Osteoblast (primary cell): ENCODE measurements at regions not wholly inside any gene's neighbourhood (a gene's known extent, or its start where the extent isn't known, plus 50 kb on each side); places are given as distances from the start of the nearest gene placed in this dataset.

Experiments
- DNase-seq: peaks from one replicate; pipeline ENCODE4 v3.0.0; 2011; ENCODE audit warnings: low spot score, mixed read lengths; ENCODE audit not compliant: insufficient read length; ENCODE audit errors: missing footprints
- H2AFZ ChIP-seq: 2 replicates; pipeline ENCODE4 v1.6.0; 2011; ENCODE audit warnings: mild to moderate bottlenecking, low read length
- H3K27ac ChIP-seq: 2 replicates; pipeline ENCODE4 v1.5.1; 2011; ENCODE audit warnings: mild to moderate bottlenecking, low read depth, low read length, moderate library complexity
- H3K27me3 ChIP-seq: 2 replicates; pipeline ENCODE4 v1.6.0; 2012; ENCODE audit warnings: mild to moderate bottlenecking, control low read depth, inconsistent platforms, low read length, moderate library complexity; ENCODE audit not compliant: insufficient read depth
- H3K36me3 ChIP-seq: 2 replicates; pipeline ENCODE4 v1.5.1; 2011; ENCODE audit warnings: mild to moderate bottlenecking, low read length, control low read depth, moderate library complexity; ENCODE audit not compliant: insufficient read depth
- H3K4me1 ChIP-seq: 2 replicates; pipeline ENCODE4 v1.5.1; 2011; ENCODE audit warnings: mild to moderate bottlenecking, low read length, control low read depth, moderate library complexity; ENCODE audit not compliant: insufficient read depth
- H3K4me2 ChIP-seq: 2 replicates; pipeline ENCODE4 v1.6.0; 2011; ENCODE audit warnings: mild to moderate bottlenecking, low read length; ENCODE audit not compliant: insufficient read depth
- H3K4me3 ChIP-seq: fragments of 200-600 bp; sonication (generic); 3 replicates; pipeline ENCODE4 v1.5.1; 2012; ENCODE audit warnings: mild to moderate bottlenecking, low read length, inconsistent platforms; ENCODE audit not compliant: insufficient read depth
- H3K79me2 ChIP-seq: 2 replicates; pipeline ENCODE4 v1.6.0; 2012; ENCODE audit warnings: mild to moderate bottlenecking, low read length, control low read depth, inconsistent platforms; ENCODE audit not compliant: insufficient read depth
- H3K9me3 ChIP-seq: 2 replicates; pipeline ENCODE4 v1.5.1; 2011; ENCODE audit warnings: low read depth, low read length, control low read depth
- H4K20me1 ChIP-seq: 2 replicates; pipeline ENCODE4 v1.6.0; 2012; ENCODE audit warnings: mild to moderate bottlenecking, low read length, control low read depth; ENCODE audit not compliant: insufficient read depth
- TF ChIP-seq, protein P1 (sequence below): IDR thresholded peaks from 2 replicates; pipeline ENCODE4 v1.5.1; 2011; ENCODE audit warnings: mild to moderate bottlenecking, low read depth, low read length, moderate library complexity; ENCODE audit errors: extremely low read depth

DNA sequence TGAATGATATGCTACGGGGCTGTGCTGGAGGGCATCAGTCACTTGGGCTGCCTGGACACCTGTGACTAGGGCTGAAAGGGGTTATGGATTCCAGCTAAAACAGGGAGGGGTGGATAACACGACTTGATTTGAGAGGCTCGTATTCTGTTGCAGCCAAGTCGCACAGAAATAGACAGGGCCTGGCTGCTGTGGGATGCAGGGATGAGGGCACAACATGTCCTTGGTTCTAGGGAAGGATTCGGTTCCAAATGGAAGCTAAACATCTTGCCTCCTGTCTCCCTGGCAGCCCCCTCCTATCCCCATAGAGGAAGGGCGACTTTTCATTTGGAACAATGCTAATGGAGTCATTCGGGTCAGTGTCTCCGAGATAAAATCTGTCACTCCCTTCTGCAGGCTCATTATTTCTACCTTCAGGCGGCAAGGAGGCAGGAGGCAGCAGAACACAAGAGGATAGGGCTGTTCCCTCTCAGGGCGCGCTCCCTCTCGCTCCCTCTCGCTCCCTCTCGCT, 433.8 kb upstream of the RBMS3 start:
- H2AFZ ChIP-seq, result no peak overlapping the region
- H3K4me2 ChIP-seq, result no peak overlapping the region
- H4K20me1 ChIP-seq, result no peaks in the 10 kb centered on the region
- H3K4me3 ChIP-seq, result no peak overlapping the region
- TF ChIP-seq, protein P1, sequence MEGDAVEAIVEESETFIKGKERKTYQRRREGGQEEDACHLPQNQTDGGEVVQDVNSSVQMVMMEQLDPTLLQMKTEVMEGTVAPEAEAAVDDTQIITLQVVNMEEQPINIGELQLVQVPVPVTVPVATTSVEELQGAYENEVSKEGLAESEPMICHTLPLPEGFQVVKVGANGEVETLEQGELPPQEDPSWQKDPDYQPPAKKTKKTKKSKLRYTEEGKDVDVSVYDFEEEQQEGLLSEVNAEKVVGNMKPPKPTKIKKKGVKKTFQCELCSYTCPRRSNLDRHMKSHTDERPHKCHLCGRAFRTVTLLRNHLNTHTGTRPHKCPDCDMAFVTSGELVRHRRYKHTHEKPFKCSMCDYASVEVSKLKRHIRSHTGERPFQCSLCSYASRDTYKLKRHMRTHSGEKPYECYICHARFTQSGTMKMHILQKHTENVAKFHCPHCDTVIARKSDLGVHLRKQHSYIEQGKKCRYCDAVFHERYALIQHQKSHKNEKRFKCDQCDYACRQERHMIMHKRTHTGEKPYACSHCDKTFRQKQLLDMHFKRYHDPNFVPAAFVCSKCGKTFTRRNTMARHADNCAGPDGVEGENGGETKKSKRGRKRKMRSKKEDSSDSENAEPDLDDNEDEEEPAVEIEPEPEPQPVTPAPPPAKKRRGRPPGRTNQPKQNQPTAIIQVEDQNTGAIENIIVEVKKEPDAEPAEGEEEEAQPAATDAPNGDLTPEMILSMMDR, result no peak
- no peak overlapping the region for H3K27ac ChIP-seq
- no peaks in the 10 kb centered on the region for H3K9me3 ChIP-seq
- no peak for DNase-seq
- no peaks in the 10 kb centered on the region for H3K4me1 ChIP-seq
- H3K79me2 ChIP-seq, result no peaks in the 10 kb centered on the region
- peaks cover 13% of the 10 kb centered on the region for H3K27me3 ChIP-seq
- H3K36me3 ChIP-seq, result no peaks in the 10 kb centered on the region

DNA sequence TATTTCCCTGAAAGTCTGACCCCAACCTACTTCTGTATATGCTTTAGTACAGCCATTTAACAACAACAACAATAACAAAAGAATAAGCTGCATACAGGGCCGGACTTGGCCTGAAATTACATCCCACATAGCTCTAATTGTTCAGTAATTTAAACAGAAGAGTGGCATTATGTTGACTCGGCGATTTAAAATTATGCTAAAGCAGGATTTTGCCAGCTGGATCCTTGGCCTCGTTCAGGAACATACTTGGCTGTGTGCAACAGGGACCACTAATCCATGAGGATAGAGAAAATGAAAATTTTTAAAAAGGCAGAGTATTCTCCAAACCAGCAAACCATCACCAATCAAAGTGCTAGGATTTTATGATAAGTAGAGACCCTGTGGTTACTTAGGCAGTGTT, 433.1 kb upstream of the RBMS3 start:
- Histone ChIP-seq H3K4me3 (no peak overlapping the region), H2AFZ (no peak overlapping the region), H3K4me2 (no peak overlapping the region), H3K4me1 (no peaks in the 10 kb centered on the region), H3K36me3 (no peaks in the 10 kb centered on the region), H3K27me3 (peaks cover 13% of the 10 kb centered on the region), H3K27ac (no peak overlapping the region), H4K20me1 (no peaks in the 10 kb centered on the region), H3K9me3 (no peaks in the 10 kb centered on the region), H3K79me2 (no peaks in the 10 kb centered on the region)
- TF ChIP-seq, protein P1, result no peak
- DNase-seq, result no peak

DNA sequence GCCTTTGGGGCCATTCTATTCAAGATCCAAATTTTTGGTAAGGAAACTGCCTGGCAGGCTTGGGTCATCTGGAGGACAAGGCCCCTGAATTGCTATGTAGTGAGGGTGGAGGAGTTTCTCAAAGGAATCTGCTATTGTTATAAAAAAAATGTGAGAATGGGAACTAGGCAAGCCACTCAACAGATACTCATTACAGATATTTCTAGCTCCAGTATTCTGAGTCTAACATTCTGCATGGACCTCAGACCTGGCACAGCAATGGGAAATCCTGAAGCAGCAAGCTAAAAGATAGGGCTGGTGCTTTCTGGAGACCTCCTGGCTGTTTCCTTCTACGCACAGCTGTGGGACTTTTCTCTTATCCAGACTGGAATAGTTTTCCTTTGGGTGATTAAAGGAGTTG, 430.7 kb upstream of the RBMS3 start:
- Histone ChIP-seq H3K27me3 (peaks cover 10% of the 10 kb centered on the region), H4K20me1 (no peaks in the 10 kb centered on the region), H3K9me3 (no peaks in the 10 kb centered on the region), H3K4me2 (no peak overlapping the region), H3K36me3 (no peaks in the 10 kb centered on the region), H3K79me2 (no peaks in the 10 kb centered on the region), H3K4me1 (no peaks in the 10 kb centered on the region), H3K4me3 (no peak overlapping the region), H2AFZ (no peak overlapping the region), H3K27ac (no peak overlapping the region)
- TF ChIP-seq, protein P1, result no peak
- DNase-seq, result no peak

DNA sequence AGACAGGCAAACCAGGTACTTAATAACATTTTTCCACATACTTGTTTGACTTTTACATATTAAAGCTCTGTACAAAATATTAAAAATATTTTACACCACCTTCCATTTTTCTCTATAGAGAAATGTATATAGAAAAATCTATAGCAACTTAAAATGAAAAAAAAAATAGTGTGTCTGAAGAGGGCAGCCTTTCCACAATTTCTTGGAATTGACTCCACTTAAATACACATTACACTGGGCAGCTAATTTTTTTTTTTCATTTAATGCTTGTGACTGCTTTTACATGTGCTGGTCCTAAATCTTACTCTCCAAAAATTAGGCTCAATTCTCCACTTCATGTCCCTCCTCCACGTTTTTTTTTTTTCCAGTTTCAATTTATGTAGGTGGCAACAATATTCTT, 427.0 kb upstream of the RBMS3 start:
- Histone ChIP-seq H3K36me3 (no peaks in the 10 kb centered on the region), H2AFZ (no peak overlapping the region), H3K27ac (no peak overlapping the region), H3K79me2 (no peaks in the 10 kb centered on the region), H3K27me3 (no peaks in the 10 kb centered on the region), H3K4me2 (no peak overlapping the region), H3K9me3 (no peaks in the 10 kb centered on the region), H3K4me3 (no peak overlapping the region), H3K4me1 (no peaks in the 10 kb centered on the region), H4K20me1 (no peaks in the 10 kb centered on the region)
- DNase-seq, result no peak
- TF ChIP-seq, protein P1, result peak; percentile 31
